ENCODE measurements at regions not wholly inside any gene's neighbourhood (a gene's known extent, or its start where the extent isn't known, plus 50 kb on each side); places are given as distances from the start of the nearest gene placed in this dataset.

GRCh38 chr14:98143566-98143965, 1128.4 kb downstream of the BCL11B start:
- Histone ChIP-seq H3K9me3 (no peaks in the 10 kb centered on the region), H3K27me3 (replicated peaks; ENCODE audit: control insufficient read depth, insufficient read depth, low read length) (no peaks in the 10 kb centered on the region), H3K4me3 (ENCODE audit: low read depth, low read length) (no peak overlapping the region), H3K36me3 (ENCODE audit: control insufficient read depth, insufficient read depth, low read length) (no peaks in the 10 kb centered on the region), H3K4me1 (no peaks in the 10 kb centered on the region)
- intact Hi-C loops (cut with micrococcal nuclease; ENCODE audit: unreplicated experiment): no loop called here
- TF ChIP-seq CTCF (IDR thresholded peaks at IDR 0.05; ENCODE audit: insufficient read depth in 1 of 2, low read depth in 1 of 2, low read length in 1 of 2, severe bottlenecking in 1 of 2, unreplicated experiment in 1 of 2): no peak
- CTCF ChIA-PET: no interaction called here
- POLR2A ChIA-PET: no interaction called here
- H3K4me1 Mint-ChIP-seq (ENCODE audit: low read depth, unreplicated experiment): no peaks in the 10 kb centered on the region
- peaks cover 10% of the 10 kb centered on the region for H3K27me3 Mint-ChIP-seq (ENCODE audit: insufficient read depth, unreplicated experiment)
- BruUV-seq (replicated peaks): no TSS peak
- no peaks in the 10 kb centered on the region for H3K9me3 Mint-ChIP-seq (ENCODE audit: unreplicated experiment)
- H3K4me3 Mint-ChIP-seq (ENCODE audit: unreplicated experiment): no peak overlapping the region
- no peak for DNase-seq
- no peak overlapping the region for H3K27ac Mint-ChIP-seq (ENCODE audit: unreplicated experiment)
- no peaks in the 10 kb centered on the region for H3K36me3 Mint-ChIP-seq (ENCODE audit: insufficient read depth, unreplicated experiment)

DNA sequence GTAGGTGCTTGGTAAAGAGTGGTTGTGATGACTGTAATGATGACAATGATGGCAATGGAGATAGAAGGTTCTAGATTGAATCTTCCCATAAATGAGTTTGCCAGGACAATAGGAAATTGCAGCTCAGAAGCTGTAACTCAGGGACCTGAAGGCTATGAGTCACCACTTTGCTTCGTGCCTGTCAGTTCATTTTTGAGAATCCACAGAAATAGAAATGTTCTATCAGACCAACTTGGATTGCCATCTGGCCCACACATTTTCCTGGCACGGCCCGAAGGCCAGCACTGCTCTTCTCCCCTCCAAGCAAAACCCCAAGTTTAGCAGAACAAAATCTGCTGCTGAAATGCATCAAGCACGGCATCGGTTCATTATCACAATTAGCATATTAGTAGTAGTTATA, 1127.0 kb downstream of the BCL11B start:
- no peak for TF ChIP-seq CTCF (IDR thresholded peaks at IDR 0.05; ENCODE audit: insufficient read depth in 1 of 2, low read depth in 1 of 2, low read length in 1 of 2, severe bottlenecking in 1 of 2, unreplicated experiment in 1 of 2)
- Mint-ChIP-seq H3K4me3 (ENCODE audit: unreplicated experiment) (no peak overlapping the region), H3K9me3 (ENCODE audit: unreplicated experiment) (no peaks in the 10 kb centered on the region), H3K27me3 (ENCODE audit: insufficient read depth, unreplicated experiment) (peaks cover 10% of the 10 kb centered on the region), H3K4me1 (ENCODE audit: low read depth, unreplicated experiment) (no peaks in the 10 kb centered on the region), H3K36me3 (ENCODE audit: insufficient read depth, unreplicated experiment) (no peaks in the 10 kb centered on the region), H3K27ac (ENCODE audit: unreplicated experiment) (no peak overlapping the region)
- no peaks in the 10 kb centered on the region for H3K4me1 ChIP-seq
- no TSS peak for BruUV-seq (replicated peaks)
- H3K4me3 ChIP-seq (ENCODE audit: low read depth, low read length): no peak overlapping the region
- ChIA-PET POLR2A (no interaction called here), CTCF (no interaction called here)
- no peaks in the 10 kb centered on the region for H3K27me3 ChIP-seq (replicated peaks; ENCODE audit: control insufficient read depth, insufficient read depth, low read length)
- H3K36me3 ChIP-seq (ENCODE audit: control insufficient read depth, insufficient read depth, low read length): no peaks in the 10 kb centered on the region
- no peaks in the 10 kb centered on the region for H3K9me3 ChIP-seq
- intact Hi-C loops (cut with micrococcal nuclease; ENCODE audit: unreplicated experiment): no loop called here
- no peak for DNase-seq

- TF ChIP-seq CTCF (IDR thresholded peaks at IDR 0.05; ENCODE audit: insufficient read depth in 1 of 2, low read depth in 1 of 2, low read length in 1 of 2, severe bottlenecking in 1 of 2, unreplicated experiment in 1 of 2): no peak
- CTCF ChIA-PET: no interaction called here
- Mint-ChIP-seq H3K4me1 (ENCODE audit: low read depth, unreplicated experiment) (no peaks in the 10 kb centered on the region), H3K27me3 (ENCODE audit: insufficient read depth, unreplicated experiment) (peaks cover 7% of the 10 kb centered on the region), H3K9me3 (ENCODE audit: unreplicated experiment) (no peaks in the 10 kb centered on the region), H3K4me3 (ENCODE audit: unreplicated experiment) (no peak overlapping the region), H3K27ac (ENCODE audit: unreplicated experiment) (no peak overlapping the region), H3K36me3 (ENCODE audit: insufficient read depth, unreplicated experiment) (no peaks in the 10 kb centered on the region)
- no peak for DNase-seq
- POLR2A ChIA-PET: no interaction called here
- intact Hi-C loops (cut with micrococcal nuclease; ENCODE audit: unreplicated experiment): no loop called here
- no peaks in the 10 kb centered on the region for H3K9me3 ChIP-seq
- no TSS peak for BruUV-seq (replicated peaks)
- H3K36me3 ChIP-seq (ENCODE audit: control insufficient read depth, insufficient read depth, low read length): no peaks in the 10 kb centered on the region
- no peaks in the 10 kb centered on the region for H3K4me1 ChIP-seq
- H3K27me3 ChIP-seq (replicated peaks; ENCODE audit: control insufficient read depth, insufficient read depth, low read length): no peaks in the 10 kb centered on the region
- no peak overlapping the region for H3K4me3 ChIP-seq (ENCODE audit: low read depth, low read length)
These were observed 1125.6 kb downstream of the BCL11B start for GRCh38 chr14:98146416-98146815.

Data from Caco-2 (cell line).